ENCODE measurements at regions not wholly inside any gene's neighbourhood (a gene's known extent, or its start where the extent isn't known, plus 50 kb on each side); places are given as distances from the start of the nearest gene placed in this dataset.

- no peak for TF ChIP-seq CTCF (IDR thresholded peaks at IDR 0.05)
- no peak for TF ChIP-seq POLR2A (IDR thresholded peaks at IDR 0.05)
These were observed 97.7 kb upstream of the PPP1R26 start for GRCh38 chr9:135381762-135382310.
